Progenitor cell of endocrine pancreas (in vitro differentiated cells): ENCODE measurements at regions not wholly inside any gene's neighbourhood (a gene's known extent, or its start where the extent isn't known, plus 50 kb on each side); places are given as distances from the start of the nearest gene placed in this dataset.

Experiments used
- DNase-seq: peaks from one replicate; pipeline ENCODE4 v3.0.0; 2021; ENCODE audit warnings: low spot score; ENCODE audit not compliant: unreplicated experiment
- H3K27ac Mint-ChIP-seq: 2 replicates; pipeline ENCODE4 v1.8.0; 2021; ENCODE audit warnings: mild to moderate bottlenecking, moderate library complexity, mixed read lengths
- H3K27me3 Mint-ChIP-seq: 2 replicates; pipeline ENCODE4 v1.8.0; 2021; ENCODE audit warnings: mixed read lengths
- H3K36me3 Mint-ChIP-seq: 2 replicates; pipeline ENCODE4 v1.8.0; 2022; ENCODE audit warnings: mixed read lengths; ENCODE audit not compliant: insufficient read depth
- H3K4me1 Mint-ChIP-seq: 2 replicates; pipeline ENCODE4 v1.8.0; 2021; ENCODE audit warnings: low read depth, mixed read lengths
- H3K4me3 Mint-ChIP-seq: 2 replicates; pipeline ENCODE4 v1.8.0; 2021; ENCODE audit warnings: low read depth, mild to moderate bottlenecking, moderate library complexity, mixed read lengths
- H3K9me3 Mint-ChIP-seq: 2 replicates; pipeline ENCODE4 v1.8.0; 2021; ENCODE audit warnings: low read depth, mixed read lengths
- CTCF ChIP-seq: fragments of 200-600 bp; sonication (generic); IDR thresholded peaks from one replicate; pipeline ENCODE4 v1.5.0; 2021; ENCODE audit warnings: antibody characterized with exemption, mild to moderate bottlenecking; ENCODE audit not compliant: unreplicated experiment

GRCh38 chrX:137362583-137362982 lies 203.3 kb upstream of the ZIC3 start:
- H3K36me3 Mint-ChIP-seq: no peaks in the 10 kb centered on the region
- TF ChIP-seq CTCF: no peak
- H3K27me3 Mint-ChIP-seq: no peaks in the 10 kb centered on the region
- no peak overlapping the region for H3K27ac Mint-ChIP-seq
- H3K9me3 Mint-ChIP-seq: peaks cover 10% of the 10 kb centered on the region
- no peak for DNase-seq
- H3K4me3 Mint-ChIP-seq: no peak overlapping the region
- H3K4me1 Mint-ChIP-seq: peaks cover 7% of the 10 kb centered on the region

- Mint-ChIP-seq H3K4me1 (no peaks in the 10 kb centered on the region), H3K27ac (no peak overlapping the region), H3K27me3 (no peaks in the 10 kb centered on the region), H3K4me3 (no peak overlapping the region), H3K36me3 (no peaks in the 10 kb centered on the region), H3K9me3 (peaks cover 5% of the 10 kb centered on the region)
- no peak for DNase-seq
- no peak for TF ChIP-seq CTCF
Measured at GRCh38 chrX:137354851-137355250, 211.1 kb upstream of the ZIC3 start.

GRCh38 chrX:137353404-137353803 lies 212.5 kb upstream of the ZIC3 start:
- Mint-ChIP-seq H3K4me1 (no peaks in the 10 kb centered on the region), H3K9me3 (peaks cover 9% of the 10 kb centered on the region), H3K27me3 (no peaks in the 10 kb centered on the region), H3K4me3 (no peak overlapping the region), H3K36me3 (no peaks in the 10 kb centered on the region), H3K27ac (no peak overlapping the region)
- DNase-seq: no peak
- TF ChIP-seq CTCF: no peak

- Mint-ChIP-seq H3K9me3 (peaks cover 20% of the 10 kb centered on the region), H3K27me3 (no peaks in the 10 kb centered on the region), H3K36me3 (no peaks in the 10 kb centered on the region), H3K4me3 (no peak overlapping the region), H3K4me1 (no peaks in the 10 kb centered on the region), H3K27ac (no peak overlapping the region)
- no peak for TF ChIP-seq CTCF
- no peak for DNase-seq
Measured at GRCh38 chrX:137352101-137352660, 213.7 kb upstream of the ZIC3 start.

GRCh38 chrX:137342969-137343368 lies 223.0 kb upstream of the ZIC3 start:
- DNase-seq: no peak
- Mint-ChIP-seq H3K4me1 (no peaks in the 10 kb centered on the region), H3K4me3 (no peak overlapping the region), H3K9me3 (peaks cover 24% of the 10 kb centered on the region), H3K27me3 (no peaks in the 10 kb centered on the region), H3K36me3 (no peaks in the 10 kb centered on the region), H3K27ac (no peak overlapping the region)
- TF ChIP-seq CTCF: no peak
